GM10248 (cell line): ENCODE measurements at regions not wholly inside any gene's neighbourhood (a gene's known extent, or its start where the extent isn't known, plus 50 kb on each side); places are given as distances from the start of the nearest gene placed in this dataset.

ENCODE experiments used
- CTCF ChIA-PET: fragments of 300-600 bp; sonication (Branson Sonifier 250); formaldehyde crosslinking; extraction: SDS; loops from one replicate; lab custom pipeline; 2021; ENCODE audit warnings: antibody characterized with exemption; lab: Yijun Ruan, JAX
- POLR2A ChIA-PET: fragments of 350-650 bp; sonication (Branson Sonifier 250); formaldehyde crosslinking; extraction: SDS; loops from one replicate; lab custom pipeline; 2020; ENCODE audit warnings: antibody characterized with exemption; lab: Yijun Ruan, JAX
- DNase-seq: peaks from one replicate; pipeline ENCODE4 v3.0.0; 2012; ENCODE audit errors: extremely low spot score
- CTCF ChIP-seq: IDR thresholded peaks from 2 replicates; pipeline ENCODE4 v1.5.1; 2012; ENCODE audit warnings: mild to moderate bottlenecking, low read depth; ENCODE audit errors: extremely low read depth, missing control alignments, control extremely low read depth

GRCh38 chr7:54881816-54882520 lies 123.0 kb upstream of the SEC61G start:
- no peak for DNase-seq
- no peak for TF ChIP-seq CTCF
- ChIA-PET POLR2A (no interaction called here), CTCF (interaction anchor here (0.9 to 1.1 kb wide), 2 partner anchors 11 kb away, joined by 3 read pairs; no protein-coding TSS in a partner anchor)

GRCh38 chr7:54882694-54883093 lies 123.7 kb upstream of the SEC61G start:
- ChIA-PET CTCF (interaction anchor here (1.1 kb wide), 2 partner anchors 12 to 373 kb away, joined by 3 read pairs; no protein-coding TSS in a partner anchor), POLR2A (no interaction called here)
- DNase-seq, result no peak
- TF ChIP-seq CTCF, result no peak

GRCh38 chr7:54883576-54883975 lies 124.6 kb upstream of the SEC61G start:
- TF ChIP-seq CTCF, result no peak
- ChIA-PET CTCF (interaction anchor here (1.0 to 1.1 kb wide), 2 partner anchors 45 to 372 kb away, joined by 3 read pairs; no protein-coding TSS in a partner anchor), POLR2A (no interaction called here)
- DNase-seq, result no peak

GRCh38 chr7:54885285-54885684 lies 126.3 kb upstream of the SEC61G start:
- ChIA-PET CTCF (no interaction called here), POLR2A (no interaction called here)
- DNase-seq, result no peak
- no peak for TF ChIP-seq CTCF

- POLR2A ChIA-PET, result no interaction called here
These were observed 129.2 kb upstream of the SEC61G start for GRCh38 chr7:54888067-54888733.

GRCh38 chr7:54888734-54889082 lies 129.7 kb upstream of the SEC61G start:
- no peak for TF ChIP-seq CTCF
- CTCF ChIA-PET, result no interaction called here
- no peak for DNase-seq
- POLR2A ChIA-PET, result no interaction called here

More at GRCh38 chr7:54888067-54888733, 129.2 kb upstream of the SEC61G start:
- no peak for TF ChIP-seq CTCF
- CTCF ChIA-PET, result no interaction called here
- no peak for DNase-seq
